GM10248 (cell line): ENCODE measurements at regions not wholly inside any gene's neighbourhood (a gene's known extent, or its start where the extent isn't known, plus 50 kb on each side); places are given as distances from the start of the nearest gene placed in this dataset.

ENCODE experiments used
- CTCF ChIA-PET: fragments of 300-600 bp; sonication (Branson Sonifier 250); formaldehyde crosslinking; extraction: SDS; loops from one replicate; lab custom pipeline; 2021; ENCODE audit warnings: antibody characterized with exemption; lab: Yijun Ruan, JAX
- POLR2A ChIA-PET: fragments of 350-650 bp; sonication (Branson Sonifier 250); formaldehyde crosslinking; extraction: SDS; loops from one replicate; lab custom pipeline; 2020; ENCODE audit warnings: antibody characterized with exemption; lab: Yijun Ruan, JAX
- DNase-seq: peaks from one replicate; pipeline ENCODE4 v3.0.0; 2012; ENCODE audit errors: extremely low spot score
- TF ChIP-seq, protein P1 (sequence below): IDR thresholded peaks from 2 replicates; pipeline ENCODE4 v1.5.1; 2012; ENCODE audit warnings: mild to moderate bottlenecking, low read depth; ENCODE audit errors: extremely low read depth, missing control alignments, control extremely low read depth

DNA sequence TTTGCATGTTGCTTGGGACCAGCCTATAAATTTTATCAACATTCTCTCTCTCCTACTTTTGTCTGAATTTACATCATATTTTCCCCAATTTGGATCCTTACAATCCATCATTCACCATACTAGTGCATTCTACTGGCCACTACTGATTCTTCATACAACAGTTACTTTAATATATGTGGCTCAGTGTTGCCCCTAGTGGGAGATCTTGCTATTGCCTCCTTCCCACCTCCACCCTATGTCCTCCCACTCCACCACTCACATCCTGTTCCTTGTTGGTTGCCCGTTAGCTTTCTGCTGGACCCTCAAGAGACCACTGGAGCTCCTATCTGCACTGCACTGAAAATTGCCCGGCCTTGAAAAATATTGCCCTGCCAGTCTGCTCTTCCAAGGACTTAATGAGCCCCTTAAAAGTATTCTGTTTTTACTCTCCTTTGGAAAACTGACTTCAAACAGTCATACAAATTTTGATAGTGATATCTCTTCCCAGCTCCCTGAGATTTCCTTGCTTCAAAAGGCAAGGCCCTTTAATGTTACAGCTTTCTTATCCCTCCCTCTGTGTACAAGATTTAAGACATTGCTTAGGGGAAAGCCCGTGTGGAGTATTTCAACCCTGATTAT is 243.2 kb upstream of the TMEM229A start:
- peak; percentile 5 for DNase-seq
- TF ChIP-seq, protein P1, sequence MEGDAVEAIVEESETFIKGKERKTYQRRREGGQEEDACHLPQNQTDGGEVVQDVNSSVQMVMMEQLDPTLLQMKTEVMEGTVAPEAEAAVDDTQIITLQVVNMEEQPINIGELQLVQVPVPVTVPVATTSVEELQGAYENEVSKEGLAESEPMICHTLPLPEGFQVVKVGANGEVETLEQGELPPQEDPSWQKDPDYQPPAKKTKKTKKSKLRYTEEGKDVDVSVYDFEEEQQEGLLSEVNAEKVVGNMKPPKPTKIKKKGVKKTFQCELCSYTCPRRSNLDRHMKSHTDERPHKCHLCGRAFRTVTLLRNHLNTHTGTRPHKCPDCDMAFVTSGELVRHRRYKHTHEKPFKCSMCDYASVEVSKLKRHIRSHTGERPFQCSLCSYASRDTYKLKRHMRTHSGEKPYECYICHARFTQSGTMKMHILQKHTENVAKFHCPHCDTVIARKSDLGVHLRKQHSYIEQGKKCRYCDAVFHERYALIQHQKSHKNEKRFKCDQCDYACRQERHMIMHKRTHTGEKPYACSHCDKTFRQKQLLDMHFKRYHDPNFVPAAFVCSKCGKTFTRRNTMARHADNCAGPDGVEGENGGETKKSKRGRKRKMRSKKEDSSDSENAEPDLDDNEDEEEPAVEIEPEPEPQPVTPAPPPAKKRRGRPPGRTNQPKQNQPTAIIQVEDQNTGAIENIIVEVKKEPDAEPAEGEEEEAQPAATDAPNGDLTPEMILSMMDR = peak; percentile 42
- CTCF ChIA-PET = interaction anchor here (0.6 to 2.4 kb wide), 16 partner anchors 9 to 158 kb away, joined by 3 to 8 read pairs (median 3); no protein-coding TSS in a partner anchor
- POLR2A ChIA-PET = no interaction called here

DNA sequence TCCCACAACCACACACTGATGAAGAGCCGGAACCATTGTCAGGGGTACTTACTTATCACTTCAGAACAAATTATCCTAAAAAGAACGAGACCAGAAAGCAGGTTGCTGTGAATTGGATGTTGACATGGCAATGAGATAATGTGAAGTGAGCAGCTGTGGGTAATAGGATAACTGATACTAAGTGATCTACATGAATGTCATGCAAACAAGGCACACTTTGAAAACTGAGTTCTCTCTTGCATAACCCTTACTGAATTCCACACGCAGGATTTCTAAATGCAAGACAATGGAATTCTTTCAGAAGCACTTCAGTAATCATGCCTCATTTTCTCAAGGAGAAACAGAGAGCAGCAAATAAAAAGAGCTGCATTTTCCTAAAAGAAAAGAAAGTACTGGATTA is 242.5 kb upstream of the TMEM229A start:
- CTCF ChIA-PET = interaction anchor here (0.6 to 2.4 kb wide), 15 partner anchors 11 to 159 kb away, joined by 3 to 8 read pairs (median 3); no protein-coding TSS in a partner anchor
- TF ChIP-seq, protein P1 = no peak
- no peak for DNase-seq
- POLR2A ChIA-PET = no interaction called here

DNA sequence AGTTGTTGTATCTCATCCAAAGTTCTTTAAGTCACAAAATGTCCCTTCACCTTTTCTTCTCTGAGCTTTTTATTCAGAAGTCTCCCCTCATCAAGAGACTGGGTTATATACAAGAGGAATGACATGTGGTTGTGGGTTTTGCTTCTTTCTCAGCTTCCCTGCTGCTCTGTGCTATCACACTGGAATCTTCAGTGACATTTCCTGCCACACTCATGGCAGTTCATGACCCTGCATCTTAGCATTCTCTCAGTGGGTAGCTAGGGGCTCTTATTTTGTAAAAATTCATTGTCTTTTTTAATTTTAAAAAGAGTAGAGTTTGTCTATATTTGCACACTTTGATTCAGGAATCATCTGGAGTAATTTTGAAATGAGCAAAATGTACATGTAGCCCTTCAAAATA is 236.9 kb upstream of the TMEM229A start:
- TF ChIP-seq, protein P1 = no peak
- ChIA-PET POLR2A (no interaction called here), CTCF (interaction anchor here (1.1 to 2.2 kb wide), 2 partner anchors 9 to 10 kb away, joined by 3 to 9 read pairs; no protein-coding TSS in a partner anchor)
- no peak for DNase-seq

DNA sequence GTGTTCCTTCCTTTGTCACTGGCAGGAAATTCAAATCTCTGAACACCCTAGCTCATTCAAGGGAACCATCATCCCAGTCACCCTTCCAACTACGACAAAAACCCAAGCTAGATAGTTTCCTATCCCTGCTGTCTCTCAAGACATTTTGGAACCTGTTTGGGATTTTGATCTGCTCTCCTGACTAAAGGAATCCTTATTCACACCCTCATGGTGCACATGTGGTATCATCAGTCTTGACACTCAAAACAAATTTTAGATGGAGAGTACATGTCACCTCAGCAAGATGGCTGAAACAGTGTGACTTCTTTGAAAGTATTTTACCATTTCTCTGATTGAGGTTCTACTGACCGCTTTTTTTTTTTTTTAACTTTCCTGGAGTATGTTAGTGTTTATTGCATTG is 234.3 kb upstream of the TMEM229A start:
- ChIA-PET CTCF (interaction anchor here (0.9 kb wide), 1 partner anchor 9 kb away, joined by 3 read pairs; no protein-coding TSS in a partner anchor), POLR2A (no interaction called here)
- TF ChIP-seq, protein P1 = no peak
- DNase-seq = no peak

DNA sequence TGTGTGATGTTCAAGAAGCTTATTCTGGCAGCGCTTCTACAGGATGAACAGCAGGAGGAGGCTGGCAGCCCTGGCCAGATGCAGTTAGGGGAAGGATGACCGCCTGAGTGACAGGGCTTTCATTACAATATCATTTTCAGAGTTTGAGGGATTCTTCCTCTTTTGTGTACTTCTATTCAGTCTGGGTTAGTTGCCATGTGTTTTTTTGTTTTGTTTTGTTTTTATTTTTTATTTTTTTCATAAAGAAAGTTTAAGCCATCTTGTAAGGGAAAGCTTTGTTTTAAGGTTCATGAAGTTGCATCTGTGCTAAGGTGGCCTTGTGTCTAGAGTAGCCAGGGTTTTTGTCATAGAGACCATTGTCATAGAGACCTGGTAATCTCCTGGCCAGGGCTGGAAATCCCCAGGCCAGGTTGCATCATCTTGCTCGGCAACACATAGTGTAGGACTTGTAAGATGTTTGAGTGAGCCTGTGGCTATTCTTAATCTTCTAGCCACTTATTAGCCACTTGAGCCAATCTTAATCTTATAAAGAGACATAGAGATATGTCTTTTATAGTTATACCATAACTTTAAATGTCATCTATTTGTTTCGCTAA is 230.5 kb upstream of the TMEM229A start:
- TF ChIP-seq, protein P1 = no peak
- DNase-seq = peak; percentile 25
- ChIA-PET CTCF (interaction anchor here (0.8 to 1.5 kb wide), 2 partner anchors 13 to 15 kb away, joined by 4 to 5 read pairs; no protein-coding TSS in a partner anchor), POLR2A (no interaction called here)

DNA sequence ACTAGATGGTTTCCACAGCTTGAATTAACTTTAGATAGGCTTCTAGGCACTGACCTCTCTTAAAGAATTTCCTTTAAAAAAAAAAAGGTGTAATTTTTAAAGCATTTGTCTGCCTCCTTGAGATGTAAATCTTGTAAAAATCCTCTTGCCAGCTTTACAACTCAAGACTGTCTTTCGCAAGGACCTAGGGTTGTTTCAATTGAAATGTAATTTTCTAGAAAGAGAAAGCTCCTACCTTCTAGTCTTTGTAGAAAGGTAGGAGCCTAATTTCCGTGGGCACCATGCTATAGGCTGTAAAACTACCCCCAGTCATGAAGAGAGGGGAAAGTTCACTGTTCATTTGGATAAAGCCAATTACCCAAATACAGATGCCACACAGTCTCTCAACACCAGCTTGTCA is 228.8 kb upstream of the TMEM229A start:
- CTCF ChIA-PET = interaction anchor here (1.0 to 1.5 kb wide), 4 partner anchors 8 to 21 kb away, joined by 3 to 5 read pairs (median 3); no protein-coding TSS in a partner anchor
- DNase-seq = no peak
- POLR2A ChIA-PET = no interaction called here
- TF ChIP-seq, protein P1 = no peak
